ENCODE measurements at regions not wholly inside any gene's neighbourhood (a gene's known extent, or its start where the extent isn't known, plus 50 kb on each side); places are given as distances from the start of the nearest gene placed in this dataset.

DNA sequence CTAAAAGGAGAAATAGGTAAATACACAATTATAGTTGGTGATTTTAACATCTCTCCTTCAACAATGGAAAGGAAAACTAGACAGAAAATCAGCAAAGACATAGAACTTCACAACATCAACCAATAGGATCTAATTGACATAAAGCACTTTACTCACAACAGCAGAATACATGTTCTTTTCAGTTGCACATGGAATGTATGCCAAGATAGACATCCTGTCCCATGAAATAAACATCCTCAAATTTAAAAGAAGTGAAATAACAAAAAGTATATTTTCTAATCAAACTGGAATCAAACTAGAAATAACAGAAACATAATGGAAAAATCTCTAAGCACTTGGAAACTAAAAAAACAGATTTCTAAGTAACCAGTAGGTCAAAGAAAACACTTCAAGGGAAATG lies 296.2 kb upstream of the RGS6 start:
- H3K4me3 ChIP-seq (ENCODE audit: control insufficient read depth, low read depth, low read length): no peak overlapping the region
- DNase-seq (ENCODE audit: low read depth): no peak
- TF ChIP-seq, protein P1, sequence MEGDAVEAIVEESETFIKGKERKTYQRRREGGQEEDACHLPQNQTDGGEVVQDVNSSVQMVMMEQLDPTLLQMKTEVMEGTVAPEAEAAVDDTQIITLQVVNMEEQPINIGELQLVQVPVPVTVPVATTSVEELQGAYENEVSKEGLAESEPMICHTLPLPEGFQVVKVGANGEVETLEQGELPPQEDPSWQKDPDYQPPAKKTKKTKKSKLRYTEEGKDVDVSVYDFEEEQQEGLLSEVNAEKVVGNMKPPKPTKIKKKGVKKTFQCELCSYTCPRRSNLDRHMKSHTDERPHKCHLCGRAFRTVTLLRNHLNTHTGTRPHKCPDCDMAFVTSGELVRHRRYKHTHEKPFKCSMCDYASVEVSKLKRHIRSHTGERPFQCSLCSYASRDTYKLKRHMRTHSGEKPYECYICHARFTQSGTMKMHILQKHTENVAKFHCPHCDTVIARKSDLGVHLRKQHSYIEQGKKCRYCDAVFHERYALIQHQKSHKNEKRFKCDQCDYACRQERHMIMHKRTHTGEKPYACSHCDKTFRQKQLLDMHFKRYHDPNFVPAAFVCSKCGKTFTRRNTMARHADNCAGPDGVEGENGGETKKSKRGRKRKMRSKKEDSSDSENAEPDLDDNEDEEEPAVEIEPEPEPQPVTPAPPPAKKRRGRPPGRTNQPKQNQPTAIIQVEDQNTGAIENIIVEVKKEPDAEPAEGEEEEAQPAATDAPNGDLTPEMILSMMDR (IDR thresholded peaks at IDR 0.05; ENCODE audit: control insufficient read depth, insufficient read depth, low read depth, low read length, missing control alignments): no peak

DNA sequence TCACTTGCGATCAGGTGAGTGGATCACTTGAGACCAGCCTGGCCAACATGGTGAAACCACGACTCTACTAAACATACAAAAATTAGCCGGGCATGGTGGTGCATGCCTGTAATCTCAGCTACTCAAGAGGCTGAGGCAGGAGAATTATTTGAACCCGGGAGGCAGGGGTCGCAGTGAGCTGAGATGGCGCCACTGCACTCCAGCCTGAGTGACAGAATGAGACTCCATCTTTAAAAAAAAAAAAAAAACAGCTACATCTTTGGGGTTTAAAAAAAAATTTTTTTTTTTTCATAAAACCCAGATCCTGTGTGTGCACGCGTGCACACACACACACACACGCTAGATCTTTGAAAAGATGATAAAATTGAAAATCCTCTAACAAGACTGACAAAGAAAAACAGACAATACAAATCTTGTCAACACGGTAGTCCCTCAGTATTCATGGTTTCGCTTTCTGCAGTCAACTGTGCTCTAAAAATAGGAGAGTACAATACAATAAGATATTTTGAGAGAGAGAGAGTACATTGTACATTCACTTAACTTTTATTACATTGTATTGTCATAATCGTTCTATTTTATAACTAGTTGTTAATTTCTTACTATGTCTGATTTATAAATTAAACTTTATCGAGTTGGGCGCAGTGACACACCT lies 295.3 kb upstream of the RGS6 start:
- H3K4me3 ChIP-seq (ENCODE audit: control insufficient read depth, low read depth, low read length): no peak overlapping the region
- TF ChIP-seq, protein P1 (IDR thresholded peaks at IDR 0.05; ENCODE audit: control insufficient read depth, insufficient read depth, low read depth, low read length, missing control alignments): no peak

GRCh38 chr14:71638523-71639196 lies 293.6 kb upstream of the RGS6 start:
- TF ChIP-seq, protein P1 (IDR thresholded peaks at IDR 0.05; ENCODE audit: control insufficient read depth, insufficient read depth, low read depth, low read length, missing control alignments): no peak
- H3K4me3 ChIP-seq (ENCODE audit: control insufficient read depth, low read depth, low read length): no peak overlapping the region
- no peak for DNase-seq (ENCODE audit: low read depth)

More for the DNA sequence above, 295.3 kb upstream of the RGS6 start:
- DNase-seq (ENCODE audit: low read depth): no peak

GRCh38 chr14:71642715-71643114 lies 289.5 kb upstream of the RGS6 start:
- TF ChIP-seq, protein P1 (IDR thresholded peaks at IDR 0.05; ENCODE audit: control insufficient read depth, insufficient read depth, low read depth, low read length, missing control alignments): no peak
- H3K4me3 ChIP-seq (ENCODE audit: control insufficient read depth, low read depth, low read length): no peak overlapping the region
- DNase-seq (ENCODE audit: low read depth): no peak

DNA sequence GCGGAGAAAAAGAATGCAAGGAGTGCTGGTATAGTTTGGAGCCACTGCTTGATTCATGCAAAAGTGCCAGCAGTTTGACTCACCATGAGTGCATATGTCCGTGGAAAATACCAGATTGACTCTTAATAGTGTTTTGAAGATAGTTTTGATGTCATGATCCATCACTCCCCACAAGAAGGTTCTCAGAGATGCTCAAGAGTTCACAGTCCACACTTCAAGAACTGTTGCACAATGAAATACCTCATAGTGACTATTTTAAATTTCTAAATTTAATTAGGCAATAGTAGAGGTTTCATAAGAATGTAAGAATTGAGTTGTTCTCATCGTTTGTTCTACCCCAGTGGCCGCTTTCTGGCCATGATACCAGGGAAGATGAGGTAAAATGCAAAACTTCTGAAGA lies 286.6 kb upstream of the RGS6 start:
- DNase-seq (ENCODE audit: low read depth): peak; percentile 88
- TF ChIP-seq, protein P1 (IDR thresholded peaks at IDR 0.05; ENCODE audit: control insufficient read depth, insufficient read depth, low read depth, low read length, missing control alignments): no peak
- H3K4me3 ChIP-seq (ENCODE audit: control insufficient read depth, low read depth, low read length): no peak overlapping the region

DNA sequence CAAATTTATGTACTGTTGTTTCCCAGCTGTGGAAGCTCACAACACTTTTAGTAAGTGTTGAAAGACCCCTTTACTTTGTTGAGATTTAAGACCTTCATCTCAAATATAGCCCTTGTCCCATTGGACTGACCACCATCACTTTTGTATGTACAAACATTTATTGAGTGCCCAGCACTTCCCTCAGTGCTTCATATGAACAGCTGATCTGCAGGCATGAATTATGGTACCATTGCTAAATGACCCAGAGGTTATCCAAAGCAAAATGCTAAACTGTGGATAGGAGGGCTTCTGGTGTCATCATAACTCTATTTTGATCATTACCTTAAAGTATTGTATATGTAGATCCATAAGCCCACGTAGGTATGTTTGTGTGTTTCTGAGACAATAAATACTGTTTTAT lies 285.7 kb upstream of the RGS6 start:
- H3K4me3 ChIP-seq (ENCODE audit: control insufficient read depth, low read depth, low read length): no peak overlapping the region
- DNase-seq (ENCODE audit: low read depth): no peak
- TF ChIP-seq, protein P1 (IDR thresholded peaks at IDR 0.05; ENCODE audit: control insufficient read depth, insufficient read depth, low read depth, low read length, missing control alignments): no peak

All from AG09309 (cell line).